ENCODE measurements at regions not wholly inside any gene's neighbourhood (a gene's known extent, or its start where the extent isn't known, plus 50 kb on each side); places are given as distances from the start of the nearest gene placed in this dataset.

DNA sequence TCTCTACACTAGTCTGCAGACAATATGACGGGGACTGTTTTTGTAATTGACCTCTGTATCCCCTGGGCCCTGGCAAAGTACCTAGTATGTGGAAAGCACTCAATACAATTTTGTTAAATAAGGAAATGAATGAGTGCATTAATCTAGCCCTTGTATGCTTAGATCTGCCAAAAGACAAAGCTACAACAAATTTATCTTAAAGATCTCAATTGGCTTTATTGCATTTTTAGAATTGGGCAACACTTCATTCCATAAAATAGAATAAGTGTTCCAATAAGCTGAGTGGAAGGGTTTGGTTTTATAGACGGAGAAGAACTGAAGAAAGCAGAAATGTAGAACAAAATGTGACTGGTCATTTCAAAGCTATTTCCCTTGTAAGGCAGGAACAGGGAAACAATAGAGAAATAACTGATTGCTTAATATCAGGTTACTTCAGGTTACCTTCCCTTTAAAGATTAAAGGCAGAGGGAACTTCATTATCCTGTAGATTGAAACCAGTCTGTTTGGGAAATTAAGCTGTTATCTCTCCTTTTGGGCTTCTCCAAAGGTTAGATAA is 108.3 kb upstream of the MME start:
- Histone ChIP-seq H3K27ac (peak overlapping the region in 2 of 4 donors; percentile 39 to 46), H3K4me3 (no peak overlapping the region)

GRCh38 chr3:154971341-154971740 is 108.8 kb upstream of the MME start:
- peak overlapping the region in 2 of 4 donors; percentile 39 to 46 for H3K27ac ChIP-seq
- no peak for ATAC-seq
- TF ChIP-seq POLR2A (IDR thresholded peaks at IDR 0.05) (no peak), POLR2AphosphoS5 (IDR thresholded peaks at IDR 0.05) (no peak), CTCF (IDR thresholded peaks at IDR 0.05) (no peak), EP300 (IDR thresholded peaks at IDR 0.05) (no peak)
- no peak overlapping the region for H3K4me3 ChIP-seq
- H3K9me3 ChIP-seq: no peaks in the 10 kb centered on the region
- H3K4me1 ChIP-seq: peaks cover 3 to 8% (median 6%) of the 10 kb centered on the region in 3 donors
- 53 to 78% methylated on average over 7 of the region's 7 CpGs for WGBS, 2 donors (ENCODE audit: low coverage in 1 of 2)
- H3K27me3 ChIP-seq: no peaks in the 10 kb centered on the region
- H3K36me3 ChIP-seq: no peaks in the 10 kb centered on the region

More for the DNA sequence above, 108.3 kb upstream of the MME start:
- Histone ChIP-seq H3K36me3 (no peaks in the 10 kb centered on the region), H3K9me3 (no peaks in the 10 kb centered on the region), H3K27me3 (no peaks in the 10 kb centered on the region), H3K4me1 (peaks cover 3 to 8% (median 6%) of the 10 kb centered on the region in 3 donors)
- 31 to 58% methylated on average over 1 to 2 of the region's 2 CpGs for WGBS, 2 donors (ENCODE audit: low coverage in 1 of 2)
- no peak for TF ChIP-seq POLR2AphosphoS5 (IDR thresholded peaks at IDR 0.05)
- no peak for TF ChIP-seq POLR2A (IDR thresholded peaks at IDR 0.05)
- no peak for TF ChIP-seq CTCF (IDR thresholded peaks at IDR 0.05)
- TF ChIP-seq EP300 (IDR thresholded peaks at IDR 0.05): no peak
- ATAC-seq: peak; percentile 52

GRCh38 chr3:154970797-154971196 is 109.3 kb upstream of the MME start:
- peak; percentile 38 for TF ChIP-seq POLR2AphosphoS5 (IDR thresholded peaks at IDR 0.05)
- TF ChIP-seq CTCF (IDR thresholded peaks at IDR 0.05): no peak
- H3K27me3 ChIP-seq: no peaks in the 10 kb centered on the region
- H3K36me3 ChIP-seq: no peaks in the 10 kb centered on the region
- peak overlapping the region in 1 of 4 donors; percentile 46 for H3K27ac ChIP-seq
- 47 to 50% methylated on average over 3 of the region's 3 CpGs for WGBS, 2 donors (ENCODE audit: low coverage in 1 of 2)
- H3K4me3 ChIP-seq: no peak overlapping the region
- peak; percentile 58 for ATAC-seq
- peaks cover 3 to 8% (median 6%) of the 10 kb centered on the region in 3 donors for H3K4me1 ChIP-seq
- H3K9me3 ChIP-seq: no peaks in the 10 kb centered on the region

GRCh38 chr3:154969366-154969765 is 110.8 kb upstream of the MME start:
- no peak for ATAC-seq
- Histone ChIP-seq H3K9me3 (no peaks in the 10 kb centered on the region), H3K27me3 (no peaks in the 10 kb centered on the region), H3K4me3 (no peak overlapping the region), H3K36me3 (no peaks in the 10 kb centered on the region), H3K27ac (no peak overlapping the region), H3K4me1 (peaks cover 3 to 8% (median 6%) of the 10 kb centered on the region in 3 donors)
- WGBS, 2 donors (ENCODE audit: low coverage in 1 of 2): 83 to 90% methylated on average over 2 of the region's 2 CpGs
- TF ChIP-seq POLR2AphosphoS5 (IDR thresholded peaks at IDR 0.05) (no peak), CTCF (IDR thresholded peaks at IDR 0.05) (no peak), POLR2A (IDR thresholded peaks at IDR 0.05) (no peak), EP300 (IDR thresholded peaks at IDR 0.05) (no peak)

DNA sequence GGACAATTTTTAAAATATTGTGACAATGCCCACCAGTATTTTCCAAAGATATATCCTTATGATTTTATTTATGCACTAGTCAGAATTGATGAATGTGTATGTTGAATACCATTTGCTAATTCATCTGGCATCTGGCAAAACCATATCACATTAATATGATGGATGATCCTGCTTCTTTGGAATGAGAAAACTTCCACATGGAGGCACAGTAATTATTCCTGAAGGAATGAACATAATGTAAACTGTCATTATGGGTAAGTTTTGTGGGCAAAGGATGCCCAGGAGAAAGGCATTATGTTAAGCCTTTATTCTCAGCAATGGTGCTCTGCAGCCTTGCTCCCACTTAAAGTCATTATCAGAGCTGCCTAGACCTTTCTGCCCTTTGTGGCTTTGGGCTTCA is 113.0 kb upstream of the MME start:
- H3K27me3 ChIP-seq: no peaks in the 10 kb centered on the region
- H3K4me1 ChIP-seq: peaks cover 3 to 8% (median 5%) of the 10 kb centered on the region in 3 donors
- no peak overlapping the region for H3K4me3 ChIP-seq
- no peaks in the 10 kb centered on the region for H3K9me3 ChIP-seq
- no peaks in the 10 kb centered on the region for H3K36me3 ChIP-seq
- no peak for TF ChIP-seq EP300 (IDR thresholded peaks at IDR 0.05)
- TF ChIP-seq POLR2A (IDR thresholded peaks at IDR 0.05): no peak
- no peak for TF ChIP-seq CTCF (IDR thresholded peaks at IDR 0.05)
- no peak for TF ChIP-seq POLR2AphosphoS5 (IDR thresholded peaks at IDR 0.05)
- no peak overlapping the region for H3K27ac ChIP-seq
- no peak for ATAC-seq
